NB4 (cell line): ENCODE measurements at regions not wholly inside any gene's neighbourhood (a gene's known extent, or its start where the extent isn't known, plus 50 kb on each side); places are given as distances from the start of the nearest gene placed in this dataset.

Source experiments
- CTCF ChIP-seq: IDR thresholded peaks from one replicate; pipeline ENCODE4 v1.5.1; 2012; ENCODE audit warnings: low read depth, low read length
- MAX ChIP-seq: IDR thresholded peaks from 2 replicates; pipeline ENCODE4 v1.6.1; 2011; ENCODE audit warnings: low read depth, low read length
- POLR2A ChIP-seq: IDR thresholded peaks from 2 replicates; pipeline ENCODE4 v1.6.1; 2011; ENCODE audit warnings: mild to moderate bottlenecking; ENCODE audit not compliant: insufficient read length; ENCODE audit errors: extremely low read depth

GRCh38 chr5:15383469-15383868 lies 116.5 kb upstream of the FBXL7 start:
- no peak for TF ChIP-seq POLR2A
- no peak for TF ChIP-seq MAX
- peak; percentile 11 for TF ChIP-seq CTCF
